ENCODE measurements at regions not wholly inside any gene's neighbourhood (a gene's known extent, or its start where the extent isn't known, plus 50 kb on each side); places are given as distances from the start of the nearest gene placed in this dataset.

DNA sequence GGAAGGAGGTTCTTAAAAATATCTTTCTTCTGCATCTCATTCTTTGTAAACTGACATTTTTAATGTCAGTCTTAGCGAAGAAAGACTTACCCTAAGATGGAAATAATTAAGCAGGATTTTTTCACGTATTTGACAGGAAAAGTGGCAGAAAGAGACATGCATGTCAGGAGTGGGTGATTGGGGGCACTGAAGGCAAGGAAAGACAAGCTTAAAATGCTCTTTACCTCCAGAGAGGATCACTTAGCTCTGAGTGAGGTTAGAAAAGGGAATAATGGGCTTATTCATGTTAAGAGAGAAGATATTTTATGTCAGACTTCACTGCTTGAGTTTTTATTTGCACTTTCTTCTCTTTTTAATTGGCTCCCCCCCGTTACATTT, 1358.2 kb upstream of the TMEM132C start:
- TF ChIP-seq, protein P1, sequence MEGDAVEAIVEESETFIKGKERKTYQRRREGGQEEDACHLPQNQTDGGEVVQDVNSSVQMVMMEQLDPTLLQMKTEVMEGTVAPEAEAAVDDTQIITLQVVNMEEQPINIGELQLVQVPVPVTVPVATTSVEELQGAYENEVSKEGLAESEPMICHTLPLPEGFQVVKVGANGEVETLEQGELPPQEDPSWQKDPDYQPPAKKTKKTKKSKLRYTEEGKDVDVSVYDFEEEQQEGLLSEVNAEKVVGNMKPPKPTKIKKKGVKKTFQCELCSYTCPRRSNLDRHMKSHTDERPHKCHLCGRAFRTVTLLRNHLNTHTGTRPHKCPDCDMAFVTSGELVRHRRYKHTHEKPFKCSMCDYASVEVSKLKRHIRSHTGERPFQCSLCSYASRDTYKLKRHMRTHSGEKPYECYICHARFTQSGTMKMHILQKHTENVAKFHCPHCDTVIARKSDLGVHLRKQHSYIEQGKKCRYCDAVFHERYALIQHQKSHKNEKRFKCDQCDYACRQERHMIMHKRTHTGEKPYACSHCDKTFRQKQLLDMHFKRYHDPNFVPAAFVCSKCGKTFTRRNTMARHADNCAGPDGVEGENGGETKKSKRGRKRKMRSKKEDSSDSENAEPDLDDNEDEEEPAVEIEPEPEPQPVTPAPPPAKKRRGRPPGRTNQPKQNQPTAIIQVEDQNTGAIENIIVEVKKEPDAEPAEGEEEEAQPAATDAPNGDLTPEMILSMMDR (IDR thresholded peaks at IDR 0.05; ENCODE audit: insufficient read depth, low read length, poor library complexity, severe bottlenecking): no peak
- TF ChIP-seq EZH2phosphoT487 (conservative IDR thresholded peaks at IDR 0.05; ENCODE audit: low read length): no peak
